GM19328 (cell line): ENCODE measurements at regions not wholly inside any gene's neighbourhood (a gene's known extent, or its start where the extent isn't known, plus 50 kb on each side); places are given as distances from the start of the nearest gene placed in this dataset.

Experiments used
- ATAC-seq: cut with Tn5 transposase; IDR thresholded peaks from one replicate; pipeline ENCODE4 v1.9.1; 2021; ENCODE audit warnings: mild to moderate bottlenecking, moderate library complexity; ENCODE audit not compliant: unreplicated experiment

- no peak for ATAC-seq
These were observed 133.0 kb upstream of the GSE1 start for GRCh38 chr16:85479972-85480726.

GRCh38 chr16:85480727-85481101, 132.4 kb upstream of the GSE1 start:
- ATAC-seq: no peak

- no peak for ATAC-seq
These were observed 131.9 kb upstream of the GSE1 start for GRCh38 chr16:85481206-85481605.

- ATAC-seq: no peak
These were observed 131.4 kb upstream of the GSE1 start for GRCh38 chr16:85481738-85482137.

DNA sequence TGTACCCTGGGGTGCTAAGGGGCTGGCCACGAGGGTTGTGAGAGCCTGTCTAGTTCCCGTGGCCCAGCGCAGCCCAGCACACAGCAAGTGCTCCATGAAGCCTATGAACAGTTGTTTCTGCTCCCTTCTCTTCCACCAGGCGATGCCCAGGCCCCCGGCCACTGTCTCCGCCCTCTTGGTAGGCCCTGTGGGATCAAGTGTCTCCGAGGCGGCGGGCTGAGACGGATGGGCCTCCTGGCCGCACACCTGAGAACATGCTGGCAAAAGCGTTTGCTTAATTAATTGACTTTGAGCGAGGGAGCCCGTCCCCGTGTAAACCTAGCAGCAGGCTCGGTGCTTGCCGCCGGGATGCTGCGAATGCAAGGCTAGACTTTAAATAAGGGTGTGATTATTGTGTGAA, 129.7 kb upstream of the GSE1 start:
- ATAC-seq: no peak

DNA sequence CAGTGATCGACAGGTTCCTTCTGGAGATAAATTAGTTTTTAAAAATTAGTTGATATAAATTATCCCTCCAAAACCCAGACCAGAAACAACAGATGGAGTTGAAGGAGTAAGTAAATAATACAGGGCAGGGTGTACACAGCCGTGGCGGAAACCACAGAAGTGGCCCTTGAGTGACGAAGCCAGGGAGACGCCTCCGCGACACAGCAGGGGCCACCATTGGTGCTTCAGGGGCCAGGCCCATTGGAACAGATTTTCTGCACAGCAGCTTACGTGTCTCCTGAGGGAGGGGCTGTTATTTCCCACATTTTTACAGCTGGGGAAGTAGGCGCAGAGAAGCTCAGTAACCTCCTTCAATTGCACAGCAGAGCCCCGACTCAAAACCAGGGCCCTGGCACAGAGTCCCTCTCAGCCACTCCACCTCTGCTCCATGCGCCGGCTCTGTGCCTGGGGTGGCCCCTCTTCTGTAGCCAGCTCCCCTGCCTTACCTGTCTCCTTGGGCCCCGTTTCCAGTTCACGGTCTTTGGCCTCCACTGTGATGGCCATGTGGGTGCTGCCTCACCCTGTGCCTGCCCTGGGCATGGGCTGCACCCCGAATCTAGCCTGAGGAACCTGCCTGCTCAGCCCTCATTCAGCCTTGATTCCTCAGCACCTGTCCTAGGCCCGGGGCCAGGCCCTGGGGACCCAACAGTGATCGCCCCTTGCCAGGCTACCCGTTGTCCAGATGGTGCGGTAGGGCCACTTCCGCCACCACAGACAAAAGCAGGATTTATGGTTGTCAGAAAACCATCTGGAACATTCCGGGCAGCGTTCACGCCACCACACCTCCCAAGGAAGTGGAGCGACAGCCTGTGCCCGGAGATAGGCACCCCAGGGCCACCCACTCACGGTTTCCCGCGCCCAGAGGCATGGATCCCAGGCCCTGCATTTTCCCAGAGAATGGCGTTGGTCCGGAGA, 128.5 kb upstream of the GSE1 start:
- no peak for ATAC-seq

DNA sequence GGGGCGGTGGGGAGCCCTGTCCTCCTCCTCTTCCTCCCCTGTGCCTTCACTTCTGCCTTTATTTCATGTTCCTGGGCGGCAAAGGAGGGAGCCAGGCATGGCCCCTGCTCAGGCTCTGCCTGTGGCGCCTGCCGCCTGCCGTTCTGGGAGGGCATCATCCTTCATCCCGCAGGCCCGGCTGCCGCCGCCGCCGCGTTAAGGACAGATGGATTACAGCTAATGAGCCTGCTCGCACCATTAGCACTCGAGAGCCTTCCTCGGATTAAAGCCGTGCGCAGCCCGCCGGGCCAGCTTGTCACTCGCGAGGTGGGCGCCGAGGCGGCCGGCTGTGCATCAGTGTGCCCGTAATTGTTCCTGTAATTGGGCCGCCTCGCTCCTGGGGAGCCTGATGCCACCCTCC, 127.7 kb upstream of the GSE1 start:
- no peak for ATAC-seq

GRCh38 chr16:85486256-85486915, 126.7 kb upstream of the GSE1 start:
- ATAC-seq: no peak

DNA sequence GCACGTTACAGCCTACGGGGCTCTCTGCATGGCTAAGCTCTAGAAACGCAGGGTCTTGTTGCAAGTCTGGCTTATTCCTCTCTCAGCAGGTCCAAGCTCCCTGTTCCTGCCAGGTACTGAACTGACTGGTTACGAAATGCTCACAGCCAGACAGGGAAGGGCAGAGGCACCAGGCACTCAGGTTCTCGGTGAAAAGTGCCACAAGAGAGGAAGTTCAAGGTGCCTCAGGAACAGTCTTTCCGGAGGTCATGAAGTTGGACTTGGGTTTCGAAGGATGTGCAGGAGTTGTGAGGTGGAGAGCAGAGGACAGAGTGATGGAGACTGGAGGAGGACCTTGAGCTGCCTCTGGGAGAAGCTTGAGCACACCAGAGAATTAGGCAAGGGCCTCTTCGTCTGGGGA, 124.7 kb upstream of the GSE1 start:
- ATAC-seq: no peak

DNA sequence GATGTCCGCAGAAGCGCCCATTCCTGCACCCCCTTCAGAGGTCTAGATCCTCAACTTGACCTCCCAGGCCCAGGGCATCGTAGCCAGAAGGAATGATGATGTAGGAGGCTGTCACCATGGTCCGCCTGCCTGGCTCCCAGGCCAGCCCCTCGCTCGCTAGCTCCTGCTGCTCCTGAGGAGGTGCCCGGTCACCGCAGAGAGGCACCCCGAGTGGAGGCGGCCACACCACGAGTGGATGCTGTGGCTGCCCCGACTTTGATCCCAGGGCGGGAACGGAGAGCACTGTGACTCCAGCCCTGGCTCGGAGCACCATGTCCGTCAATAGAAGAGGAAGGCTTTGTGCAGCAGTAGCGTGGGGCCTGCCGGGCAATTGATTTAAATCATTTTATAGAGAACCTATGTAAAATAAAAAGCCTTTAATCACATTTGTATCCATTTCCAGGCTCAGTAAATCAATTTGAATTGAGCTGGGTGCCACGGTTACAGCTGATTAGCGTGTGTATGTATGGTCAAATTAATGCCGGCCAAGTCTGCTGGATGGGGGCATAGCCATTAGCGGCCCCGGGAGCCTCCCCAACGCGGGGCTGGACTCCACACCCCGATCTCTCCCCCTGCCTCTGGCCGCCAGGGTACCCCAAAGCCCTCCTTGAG, 122.6 kb upstream of the GSE1 start:
- ATAC-seq: no peak

DNA sequence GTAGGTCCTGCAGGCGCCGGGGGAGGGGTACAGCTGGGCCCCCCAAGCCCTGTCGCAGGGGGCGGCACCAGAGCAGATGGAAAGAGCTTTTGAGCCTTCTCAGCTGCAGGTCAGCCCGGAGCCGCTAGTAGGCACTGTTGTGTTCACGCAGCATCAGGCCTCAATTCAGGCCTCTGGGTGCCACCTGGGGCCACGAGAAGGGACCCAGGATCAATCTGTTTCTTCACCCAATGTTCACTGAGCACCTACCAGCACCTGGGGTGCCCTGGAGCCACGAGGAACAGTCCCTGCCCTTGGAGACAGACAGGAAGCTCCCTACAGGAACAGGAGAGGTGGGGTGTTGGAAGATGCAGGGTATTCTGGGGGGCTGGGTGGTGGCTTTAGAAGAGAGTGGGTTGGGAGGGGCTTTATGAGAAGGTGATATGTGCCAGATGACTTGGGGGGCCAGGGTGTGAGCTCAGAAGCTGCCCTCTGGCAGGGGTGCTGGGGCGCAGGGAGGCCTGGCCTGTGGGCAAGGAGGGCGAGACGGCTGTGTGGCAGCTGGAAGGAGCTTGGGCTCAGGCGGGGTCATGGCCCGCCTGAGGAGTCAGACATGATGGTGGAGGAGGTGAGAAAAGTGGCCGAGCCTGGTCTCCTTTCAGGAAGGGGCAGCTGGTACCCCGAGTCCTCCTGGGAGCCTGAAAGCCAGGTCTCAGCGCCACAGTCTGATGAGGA, 121.9 kb upstream of the GSE1 start:
- no peak for ATAC-seq

GRCh38 chr16:85491798-85492294, 121.3 kb upstream of the GSE1 start:
- no peak for ATAC-seq

GRCh38 chr16:85492295-85492864, 120.7 kb upstream of the GSE1 start:
- ATAC-seq: no peak

GRCh38 chr16:85494315-85494714, 118.8 kb upstream of the GSE1 start:
- no peak for ATAC-seq

- ATAC-seq: no peak
These were observed 117.9 kb upstream of the GSE1 start for GRCh38 chr16:85495259-85495658.

GRCh38 chr16:85495823-85496538, 117.1 kb upstream of the GSE1 start:
- no peak for ATAC-seq

- no peak for ATAC-seq
These were observed 115.4 kb upstream of the GSE1 start for GRCh38 chr16:85497622-85498314.

DNA sequence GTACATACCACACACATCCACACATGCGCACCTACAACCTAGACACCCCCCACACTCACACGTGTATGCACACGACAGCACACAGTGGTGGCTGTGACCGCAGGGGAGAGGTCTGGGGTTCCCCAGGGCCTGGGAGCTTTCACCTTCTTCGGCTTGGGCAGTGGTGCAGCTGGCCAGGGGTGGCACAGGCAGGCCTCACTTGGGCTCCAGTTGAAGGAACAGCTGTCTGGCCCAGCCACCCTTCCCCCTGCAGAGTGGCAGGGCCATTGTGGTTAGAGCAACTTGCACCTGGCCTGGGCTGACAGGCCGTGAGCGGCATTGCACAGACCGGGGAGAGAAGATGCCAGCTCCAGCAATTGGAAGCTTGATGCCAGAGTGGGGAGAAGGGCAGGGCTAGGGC, 114.5 kb upstream of the GSE1 start:
- no peak for ATAC-seq

DNA sequence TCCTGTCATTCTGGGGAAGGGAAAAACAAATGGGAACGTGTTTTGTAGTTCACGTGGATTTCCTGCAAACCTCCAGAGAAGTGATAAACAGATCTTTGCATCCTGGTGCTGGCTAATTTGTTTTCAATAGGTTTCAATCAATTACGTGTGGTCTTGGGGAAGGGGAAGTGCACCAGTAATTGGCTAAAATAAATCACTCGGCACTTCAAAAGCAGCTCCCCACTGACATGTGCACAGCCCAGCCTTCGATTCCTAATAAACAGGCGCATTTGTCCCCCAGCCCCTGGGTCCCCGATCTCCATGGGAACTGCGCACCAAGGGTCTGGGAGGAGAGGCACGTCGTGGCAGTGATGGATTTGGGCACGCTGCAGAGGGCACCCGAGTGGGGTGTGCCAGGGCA, 112.9 kb upstream of the GSE1 start:
- ATAC-seq: no peak
